IMR-90 (cell line): ENCODE measurements at regions not wholly inside any gene's neighbourhood (a gene's known extent, or its start where the extent isn't known, plus 50 kb on each side); places are given as distances from the start of the nearest gene placed in this dataset.

ENCODE experiments used
- ATAC-seq: fragments of 200-7000 bp; cut with Tn5 transposase; 2 replicates; pipeline ENCODE4 v1.9.1; 2020; ENCODE audit warnings: low read depth, mild to moderate bottlenecking, moderate library complexity
- BruUV-seq: library from RNA; stranded (reverse); fragments of 400-500 nt; replicated peaks from 2 replicates; lab custom pipeline; 2021; lab: Mats Ljungman, UMichigan
- CTCF ChIA-PET: fragments of 300-600 bp; formaldehyde crosslinking; extraction: SDS; loops from one replicate; lab custom pipeline; 2021; ENCODE audit warnings: antibody characterized with exemption; lab: Yijun Ruan, JAX
- POLR2A ChIA-PET: fragments of 300-600 bp; sonication (Branson Sonifier 250); formaldehyde crosslinking; loops from one replicate; lab custom pipeline; 2022; ENCODE audit warnings: antibody characterized with exemption; ENCODE audit not compliant: unreplicated experiment; lab: Charles Lee
- DNase-seq: peaks from one replicate; pipeline ENCODE4 v3.0.0; 2013
- H2AFZ ChIP-seq: replicated peaks from 2 replicates; pipeline ENCODE3; 2013; ENCODE audit warnings: low read length, mild to moderate bottlenecking; ENCODE audit not compliant: poor library complexity
- H2AK5ac ChIP-seq: 2 replicates; pipeline ENCODE4 v1.6.1; 2013; ENCODE audit warnings: low read depth, low read length, inconsistent platforms
- H2AK9ac ChIP-seq: replicated peaks from 2 replicates; pipeline ENCODE3; 2013; ENCODE audit warnings: mild to moderate bottlenecking, low read depth, low read length, moderate library complexity; ENCODE audit not compliant: poor library complexity
- H2BK120ac ChIP-seq: 2 replicates; pipeline ENCODE4 v1.6.1; 2013; ENCODE audit warnings: low read depth, low read length, inconsistent platforms
- H2BK15ac ChIP-seq: 3 replicates; pipeline ENCODE4 v1.6.1; 2013; ENCODE audit warnings: low read depth, low read length, inconsistent platforms
- H2BK20ac ChIP-seq: 2 replicates; pipeline ENCODE4 v1.6.1; 2013; ENCODE audit warnings: low read depth, mild to moderate bottlenecking, inconsistent platforms, low read length, moderate library complexity
- H2BK5ac ChIP-seq: 2 replicates; pipeline ENCODE4 v1.6.1; 2013; ENCODE audit warnings: mild to moderate bottlenecking, low read depth, low read length, inconsistent platforms; ENCODE audit not compliant: poor library complexity, severe bottlenecking
- H3K14ac ChIP-seq: replicated peaks from 2 replicates; pipeline ENCODE4 v1.6.1; 2013; ENCODE audit warnings: low read depth, low read length, inconsistent platforms
- H3K18ac ChIP-seq: 2 replicates; pipeline ENCODE4 v1.6.1; 2013; ENCODE audit warnings: low read depth, low read length, control low read depth
- H3K23ac ChIP-seq: 2 replicates; pipeline ENCODE4 v1.6.1; 2013; ENCODE audit warnings: low read depth, low read length, inconsistent platforms
- H3K27ac ChIP-seq: 2 replicates; pipeline ENCODE4 v1.5.1; 2013; ENCODE audit warnings: mild to moderate bottlenecking, control low read depth, low read length; ENCODE audit not compliant: insufficient read depth
- H3K27me3 ChIP-seq: 2 replicates; pipeline ENCODE4 v1.6.1; 2013; ENCODE audit warnings: low read length; ENCODE audit not compliant: control insufficient read depth, insufficient read depth
- H3K36me3 ChIP-seq: 2 replicates; pipeline ENCODE4 v1.6.1; 2013; ENCODE audit warnings: low read length, mixed read lengths; ENCODE audit not compliant: control insufficient read depth, insufficient read depth
- H3K4ac ChIP-seq: 2 replicates; pipeline ENCODE4 v1.6.1; 2013; ENCODE audit warnings: low read depth, low read length, inconsistent platforms
- H3K4me1 ChIP-seq: 2 replicates; pipeline ENCODE4 v1.6.1; 2013; ENCODE audit warnings: low read length, mixed read lengths; ENCODE audit not compliant: control insufficient read depth, insufficient read depth
- H3K4me2 ChIP-seq: 2 replicates; pipeline ENCODE4 v1.6.1; 2013; ENCODE audit warnings: low read depth, mild to moderate bottlenecking, control low read depth, low read length, moderate library complexity
- H3K4me3 ChIP-seq: 2 replicates; pipeline ENCODE4 v1.5.1; 2013; ENCODE audit warnings: low read depth, mild to moderate bottlenecking, control low read depth, low read length, moderate library complexity; ENCODE audit not compliant: insufficient read depth
- H3K56ac ChIP-seq: 2 replicates; pipeline ENCODE4 v1.6.1; 2013; ENCODE audit warnings: low read length, inconsistent platforms; ENCODE audit not compliant: insufficient read depth; ENCODE audit errors: extremely low read depth
- H3K79me1 ChIP-seq, 2 experiments: 2 replicates each; pipeline ENCODE4 v1.6.1; 2013; ENCODE audit warnings: low read length in 2 of 2, inconsistent platforms in 1 of 2, low read depth in 1 of 2
- H3K9ac ChIP-seq: 2 replicates; pipeline ENCODE4 v1.6.1; 2013; ENCODE audit warnings: low read depth, low read length, control low read depth
- H3K9me1 ChIP-seq: 2 replicates; pipeline ENCODE4 v1.6.1; 2013; ENCODE audit warnings: low read length, inconsistent platforms; ENCODE audit not compliant: insufficient read depth
- H3K9me3 ChIP-seq: 2 replicates; pipeline ENCODE4 v1.6.1; 2013; ENCODE audit warnings: low read length; ENCODE audit not compliant: control insufficient read depth, insufficient read depth
- H4K20me1 ChIP-seq: 2 replicates; pipeline ENCODE4 v1.6.1; 2013; ENCODE audit warnings: low read length, inconsistent platforms; ENCODE audit not compliant: insufficient read depth
- H4K5ac ChIP-seq: 2 replicates; pipeline ENCODE4 v1.6.1; 2013; ENCODE audit warnings: mild to moderate bottlenecking, low read depth, low read length, control low read depth
- H4K8ac ChIP-seq, 2 experiments: 2 replicates each; pipeline ENCODE4 v1.6.1; 2013; ENCODE audit warnings: low read depth in 2 of 2, low read length in 2 of 2, control low read depth in 1 of 2, inconsistent platforms in 1 of 2
- H4K91ac ChIP-seq: 2 replicates; pipeline ENCODE4 v1.6.1; 2013; ENCODE audit warnings: low read depth, low read length, inconsistent platforms; ENCODE audit not compliant: insufficient read depth
- BHLHE40 ChIP-seq: fragments of 150-350 bp; IDR thresholded peaks from 2 replicates; pipeline ENCODE4 v1.6.1; 2016; ENCODE audit warnings: mild to moderate bottlenecking, low read depth, low read length
- CEBPB ChIP-seq: IDR thresholded peaks from 2 replicates; pipeline ENCODE4 v1.6.1; 2012; ENCODE audit warnings: low read depth, low read length, improper control_type of control experiment
- CHD1 ChIP-seq: IDR thresholded peaks from 2 replicates; pipeline ENCODE4 v1.6.1; 2012; ENCODE audit warnings: low read depth, low read length, improper control_type of control experiment
- CTCF ChIP-seq: conservative IDR thresholded peaks from 2 replicates; pipeline ENCODE4 v1.5.1; 2012; ENCODE audit warnings: mild to moderate bottlenecking, low read depth, low read length, improper control_type of control experiment
- ELK1 ChIP-seq: fragments of 150-350 bp; IDR thresholded peaks from 2 replicates; pipeline ENCODE4 v1.6.1; 2016; ENCODE audit warnings: low read depth, mild to moderate bottlenecking, low read length, moderate library complexity, borderline replicate concordance
- FOS ChIP-seq: fragments of 150-350 bp; IDR thresholded peaks from 2 replicates; pipeline ENCODE4 v1.6.1; 2016; ENCODE audit warnings: low read depth, low read length
- MAFK ChIP-seq: IDR thresholded peaks from 2 replicates; pipeline ENCODE4 v1.6.1; 2012; ENCODE audit warnings: low read depth, low read length, improper control_type of control experiment
- MAZ ChIP-seq: IDR thresholded peaks from 2 replicates; pipeline ENCODE4 v1.6.1; 2012; ENCODE audit warnings: low read depth, mild to moderate bottlenecking, low read length, improper control_type of control experiment, moderate library complexity, borderline replicate concordance
- NFE2L2 ChIP-seq: fragments of 150-350 bp; IDR thresholded peaks from 2 replicates; pipeline ENCODE4 v1.6.1; 2016; ENCODE audit warnings: low read depth, mild to moderate bottlenecking, low read length
- POLR2A ChIP-seq: IDR thresholded peaks from 2 replicates; pipeline ENCODE4 v1.6.1; 2012; ENCODE audit warnings: mild to moderate bottlenecking, low read depth, low read length
- RAD21 ChIP-seq: IDR thresholded peaks from 2 replicates; pipeline ENCODE4 v1.6.1; 2012; ENCODE audit warnings: low read length, improper control_type of control experiment
- RCOR1 ChIP-seq: IDR thresholded peaks from 2 replicates; pipeline ENCODE4 v1.6.1; 2012; ENCODE audit warnings: mild to moderate bottlenecking, low read length, improper control_type of control experiment; ENCODE audit not compliant: insufficient replicate concordance
- RFX5 ChIP-seq: IDR thresholded peaks from 2 replicates; pipeline ENCODE4 v1.8.0; 2012; ENCODE audit warnings: low read depth, mild to moderate bottlenecking, low read length, moderate library complexity
- SMC3 ChIP-seq: fragments of 150-350 bp; IDR thresholded peaks from 2 replicates; pipeline ENCODE4 v1.6.1; 2016; ENCODE audit warnings: low read depth, mild to moderate bottlenecking, antibody characterized with exemption, low read length, moderate library complexity
- USF2 ChIP-seq: fragments of 150-350 bp; IDR thresholded peaks from 2 replicates; pipeline ENCODE4 v1.6.1; 2017; ENCODE audit warnings: mild to moderate bottlenecking, antibody characterized with exemption, low read length, low read depth
- WGBS, 2 experiments: methylation state at CpG; one replicate each; pipeline versions ENCODE4 v1.1.5 to v1.1.7; 2013; ENCODE audit warnings: missing lambda C conversion rate in 2 of 2; ENCODE audit not compliant: insufficient read length in 1 of 2; ENCODE audit errors: extremely low coverage in 2 of 2; 5-methylcytosine and 5-hydroxymethylcytosine counted together
- dilution Hi-C: fragments of 300-500 bp; cut with HindIII; formaldehyde crosslinking; loops from one replicate; pipeline ENCODE4 v1.14.3; 2018; ENCODE audit warnings: low sequenced_read_pairs; ENCODE audit not compliant: unreplicated experiment
- in situ Hi-C: fragments of 300-500 bp; cut with MboI; formaldehyde crosslinking; loops from 3 replicates; pipeline ENCODE4 v1.14.3; 2019; ENCODE audit warnings: low sequenced_read_pairs, inconsistent platforms, mixed read lengths
- intact Hi-C: fragments of 100-400 bp; cut with micrococcal nuclease; formaldehyde crosslinking; loops from 2 replicates; pipeline ENCODE4 v1.10.0; 2022

- H3K9ac ChIP-seq = no peak overlapping the region; the same call in 1 of the 2 replicates
- no peak for TF ChIP-seq NFE2L2
- TF ChIP-seq BHLHE40 = no peak
- no peak for TF ChIP-seq FOS
- TF ChIP-seq USF2 = no peak
- no peak for TF ChIP-seq MAZ
- TF ChIP-seq CTCF = no peak
- no peak for TF ChIP-seq SMC3
- no peak for TF ChIP-seq RCOR1
- TF ChIP-seq MAFK = no peak
- TF ChIP-seq CEBPB = no peak
- TF ChIP-seq ELK1 = no peak
- no peak for TF ChIP-seq RFX5
- TF ChIP-seq RAD21 = no peak
- TF ChIP-seq POLR2A = no peak
- TF ChIP-seq CHD1 = no peak
Observed at GRCh38 chr1:19009126-19009881, 52.8 kb upstream of the IFFO2 start.

More at GRCh38 chr1:19009126-19009881, 52.8 kb upstream of the IFFO2 start:
- BruUV-seq = no TSS peak
- H4K91ac ChIP-seq = peak overlapping the region; percentile 91
- H3K18ac ChIP-seq = peak overlapping the region; percentile 55; the same call in 1 of the 2 replicates
- H2AFZ ChIP-seq = peak overlapping the region; percentile 77
- peak overlapping the region; percentile 87 for H2BK5ac ChIP-seq
- peak overlapping the region; percentile 94 for H3K14ac ChIP-seq
- ChIA-PET CTCF (interaction anchor here (0.6 to 1.5 kb wide), 3 partner anchors 102 to 197 kb away, joined by 3 to 7 read pairs (median 4); no protein-coding TSS in a partner anchor), POLR2A (no interaction called here)
- peaks cover 26% of the 10 kb centered on the region for H3K4me1 ChIP-seq
- H2BK15ac ChIP-seq = peak overlapping the region; percentile 97
- intact Hi-C loops (no loop called here), dilution Hi-C loops (no loop called here), in situ Hi-C loops (no loop called here)
- H2AK9ac ChIP-seq = peak overlapping the region; percentile 88
- peak overlapping the region; percentile 99 for H2BK120ac ChIP-seq
- no peaks in the 10 kb centered on the region for H3K79me1 ChIP-seq
- 100% methylated on average over 1 of the region's 17 CpGs; no CpG with 5 or more reads in 1 of the 2 experiments for WGBS, 2 experiments
- H3K4ac ChIP-seq = peak overlapping the region; percentile 98
- no peaks in the 10 kb centered on the region for H4K20me1 ChIP-seq
- peaks cover 34% of the 10 kb centered on the region for H3K9me1 ChIP-seq
- H4K5ac ChIP-seq = peak overlapping the region; percentile 54; the same call in 1 of the 2 replicates
- H2BK20ac ChIP-seq = peak overlapping the region; percentile 99
- peak overlapping the region; percentile 63 for H3K23ac ChIP-seq
- ATAC-seq (no peak), DNase-seq (no peak)
- H3K27me3 ChIP-seq = no peaks in the 10 kb centered on the region
- no peaks in the 10 kb centered on the region for H3K36me3 ChIP-seq
- no peak overlapping the region for H3K4me2 ChIP-seq
- H4K8ac ChIP-seq = peak overlapping the region; percentile 82 to 83
- H3K4me3 ChIP-seq = no peak overlapping the region
- H2AK5ac ChIP-seq = peak overlapping the region; percentile 98
- H3K27ac ChIP-seq = peak overlapping the region; percentile 86
- no peaks in the 10 kb centered on the region for H3K9me3 ChIP-seq
- peak overlapping the region; percentile 41 for H3K56ac ChIP-seq
